Effector memory CD8-positive, alpha-beta T cell (primary cell): ENCODE measurements at regions not wholly inside any gene's neighbourhood (a gene's known extent, or its start where the extent isn't known, plus 50 kb on each side); places are given as distances from the start of the nearest gene placed in this dataset.

Experiments
- ATAC-seq: fragments of 150-1000 bp; cut with Tn5 transposase; replicated peaks from 2 replicates; pipeline ENCODE4 v1.10.0; 2021; ENCODE audit warnings: mild to moderate bottlenecking, moderate library complexity
- DNase-seq, 3 experiments: peaks; one replicate each; pipeline ENCODE4 v3.0.0; 2021
- H3K27ac Mint-ChIP-seq, 2 donors: one replicate each; pipeline ENCODE4 v1.8.0; 2022; ENCODE audit warnings: mild to moderate bottlenecking in 2 of 2, mixed read lengths in 2 of 2, moderate library complexity in 2 of 2
- H3K27me3 Mint-ChIP-seq, 2 donors: one replicate each; pipeline ENCODE4 v1.8.0; 2022; ENCODE audit warnings: mixed read lengths in 2 of 2
- H3K36me3 Mint-ChIP-seq: one replicate; pipeline ENCODE4 v1.8.0; 2022; ENCODE audit warnings: mild to moderate bottlenecking, moderate library complexity, mixed read lengths; ENCODE audit not compliant: insufficient read depth
- H3K4me1 Mint-ChIP-seq, 2 donors: one replicate each; pipeline ENCODE4 v1.8.0; 2022; ENCODE audit warnings: low read depth in 2 of 2, mixed read lengths in 2 of 2
- H3K4me3 Mint-ChIP-seq, 2 donors: one replicate each; pipeline ENCODE4 v1.8.0; 2022; ENCODE audit warnings: mild to moderate bottlenecking in 2 of 2, mixed read lengths in 2 of 2, moderate library complexity in 2 of 2
- H3K9me3 Mint-ChIP-seq, 2 donors: one replicate each; pipeline ENCODE4 v1.8.0; 2022; ENCODE audit warnings: mixed read lengths in 2 of 2

DNA sequence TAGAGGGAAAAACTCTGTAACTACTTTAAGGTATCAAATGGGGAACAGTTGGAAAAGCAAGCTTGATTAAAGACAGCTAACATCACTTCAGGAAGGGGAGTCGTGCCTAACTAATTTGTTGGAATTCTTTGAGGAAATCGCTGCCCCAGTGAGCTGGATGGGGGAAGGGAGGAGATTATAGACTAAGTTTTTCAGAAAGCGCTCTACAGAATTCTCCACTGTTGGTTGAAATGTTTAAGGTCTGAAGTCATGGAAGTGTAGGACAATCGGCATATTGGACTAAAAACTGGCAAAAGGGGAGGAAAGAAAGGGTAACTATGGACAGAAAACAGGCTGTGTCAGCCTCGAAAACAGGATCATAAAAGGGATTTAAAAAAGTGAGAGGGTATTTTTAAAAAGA is 229.9 kb upstream of the HMGA2 start:
- Mint-ChIP-seq H3K9me3 (no peaks in the 10 kb centered on the region), H3K36me3 (no peaks in the 10 kb centered on the region), H3K27me3 (peaks cover 0 to 17% of the 10 kb centered on the region in 2 donors), H3K4me3 (no peak overlapping the region), H3K4me1 (no peaks in the 10 kb centered on the region), H3K27ac (no peak overlapping the region)
- DNase-seq (no peak), ATAC-seq (no peak)

DNA sequence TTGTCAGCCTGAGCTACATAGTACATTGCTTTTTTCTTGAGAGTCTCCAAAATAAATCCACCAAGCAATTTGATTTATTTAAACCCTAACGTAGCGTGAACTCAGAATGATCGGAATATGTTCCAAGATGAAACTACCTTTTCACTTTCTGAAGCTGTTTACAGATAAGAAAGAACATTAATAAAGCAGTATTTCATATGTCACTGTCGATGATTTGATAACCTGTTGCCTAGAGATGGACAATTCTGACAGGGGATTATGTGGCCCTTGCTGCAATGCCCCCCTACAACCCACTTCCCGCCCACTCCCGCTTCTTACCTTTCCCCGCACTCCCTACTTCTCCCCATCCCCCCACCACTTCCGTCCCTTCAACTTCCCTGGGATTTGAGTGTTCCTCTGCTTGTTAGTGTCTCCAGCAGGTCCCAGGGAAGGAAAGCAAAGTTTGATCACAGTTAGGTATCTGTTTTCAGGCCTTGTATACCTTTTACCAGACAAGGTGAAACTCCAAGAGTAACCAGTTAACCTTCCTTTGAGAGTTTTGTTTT is 229.2 kb upstream of the HMGA2 start:
- Mint-ChIP-seq H3K9me3 (no peaks in the 10 kb centered on the region), H3K27ac (no peak overlapping the region), H3K27me3 (peaks cover 0 to 17% of the 10 kb centered on the region in 2 donors), H3K4me1 (no peaks in the 10 kb centered on the region), H3K36me3 (no peaks in the 10 kb centered on the region), H3K4me3 (no peak overlapping the region)
- ATAC-seq (no peak), DNase-seq (no peak)

DNA sequence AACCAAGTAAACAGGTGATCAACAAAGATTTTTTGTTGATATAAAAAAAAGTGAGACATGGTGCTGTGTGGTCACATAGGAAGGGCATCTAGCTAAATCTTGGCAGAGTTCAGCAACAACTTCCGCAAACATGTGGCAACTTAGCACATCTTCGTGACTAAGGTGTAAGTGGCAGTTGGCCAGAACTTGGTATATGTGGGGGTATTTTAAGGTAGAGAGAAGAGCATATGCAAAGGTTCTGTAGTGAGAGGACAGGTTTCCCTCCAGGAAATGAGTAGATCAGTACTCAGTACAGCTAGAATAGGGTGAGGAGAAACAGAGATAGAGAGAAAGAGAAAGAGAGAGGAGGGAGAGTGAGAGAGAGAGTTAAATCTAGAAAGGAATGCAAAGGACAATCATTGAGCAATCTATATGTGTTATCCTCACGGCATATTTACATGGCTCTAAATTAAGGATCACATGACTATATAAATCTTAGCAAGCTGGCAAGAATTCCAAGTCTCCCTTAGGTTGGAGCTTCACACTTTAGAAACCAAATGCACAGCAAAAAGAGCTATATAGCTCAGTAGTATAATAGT is 227.7 kb upstream of the HMGA2 start:
- Mint-ChIP-seq H3K9me3 (no peaks in the 10 kb centered on the region), H3K4me3 (no peak overlapping the region), H3K27ac (no peak overlapping the region), H3K4me1 (no peaks in the 10 kb centered on the region), H3K27me3 (peaks cover 0 to 17% of the 10 kb centered on the region in 2 donors), H3K36me3 (no peaks in the 10 kb centered on the region)
- DNase-seq = no peak
- no peak for ATAC-seq

DNA sequence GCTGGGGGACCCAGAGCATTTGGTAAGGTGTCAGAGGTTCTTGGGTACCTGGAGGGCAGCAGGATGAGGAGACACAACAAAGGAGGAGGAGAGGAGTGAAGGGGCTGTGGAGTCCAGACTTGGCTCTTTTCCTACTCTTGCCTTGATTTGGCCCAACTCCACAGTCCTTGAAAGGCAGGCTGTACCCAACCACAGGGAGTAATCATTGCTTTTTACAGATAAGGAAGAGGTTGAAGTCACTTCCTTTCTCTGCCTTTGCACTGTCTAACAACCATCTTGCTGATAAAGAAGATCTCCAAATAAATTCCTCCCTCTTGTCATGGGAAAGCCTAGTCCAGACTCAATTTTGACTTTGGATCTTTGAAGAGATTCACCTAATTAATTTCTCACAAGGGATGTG is 226.8 kb upstream of the HMGA2 start:
- Mint-ChIP-seq H3K36me3 (no peaks in the 10 kb centered on the region), H3K4me1 (no peaks in the 10 kb centered on the region), H3K4me3 (no peak overlapping the region), H3K27ac (no peak overlapping the region), H3K27me3 (peaks cover 0 to 17% of the 10 kb centered on the region in 2 donors), H3K9me3 (no peaks in the 10 kb centered on the region)
- DNase-seq = no peak
- no peak for ATAC-seq

DNA sequence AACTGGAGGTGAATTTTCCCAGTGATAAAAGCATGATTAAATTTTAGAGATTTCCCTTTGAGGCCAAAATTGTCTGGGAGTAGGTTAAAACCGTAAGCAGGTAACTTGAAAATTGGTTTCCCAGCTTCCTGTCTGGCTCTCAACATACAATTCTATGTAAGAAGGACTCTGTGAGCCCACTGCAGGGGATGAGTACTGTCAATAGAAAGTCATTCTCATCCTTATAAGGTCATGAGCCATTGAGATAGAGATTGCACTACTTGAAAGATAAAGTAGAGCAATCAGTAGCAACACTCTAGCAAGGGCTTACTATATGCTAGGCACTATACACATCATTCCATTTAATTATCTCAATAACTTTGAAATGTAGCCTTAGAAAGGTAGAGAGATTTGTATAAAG is 225.6 kb upstream of the HMGA2 start:
- no peaks in the 10 kb centered on the region for H3K4me1 Mint-ChIP-seq
- ATAC-seq (no peak), DNase-seq (no peak)
- H3K27ac Mint-ChIP-seq = no peak overlapping the region
- peaks cover 0 to 17% of the 10 kb centered on the region in 2 donors for H3K27me3 Mint-ChIP-seq
- H3K4me3 Mint-ChIP-seq = no peak overlapping the region
- H3K9me3 Mint-ChIP-seq = no peaks in the 10 kb centered on the region
- no peaks in the 10 kb centered on the region for H3K36me3 Mint-ChIP-seq

DNA sequence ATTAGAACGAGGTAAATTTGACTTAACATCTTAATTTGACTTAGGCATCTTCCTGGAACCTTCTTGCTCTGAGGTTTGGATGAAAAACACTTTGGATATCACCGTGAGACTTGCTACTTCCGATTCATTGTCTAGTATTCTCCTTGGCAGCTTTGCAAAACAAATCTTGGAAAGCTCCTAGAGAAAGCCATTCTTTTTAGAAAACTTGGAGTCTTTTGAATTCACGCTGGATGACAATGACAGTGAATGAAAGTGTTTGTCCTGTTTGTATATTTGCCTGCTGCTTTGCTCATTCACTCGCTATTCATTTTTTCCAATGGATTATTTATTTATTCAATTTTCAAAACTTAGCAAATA is 222.1 kb upstream of the HMGA2 start:
- H3K27me3 Mint-ChIP-seq = peaks cover 0 to 11% of the 10 kb centered on the region in 2 donors

DNA sequence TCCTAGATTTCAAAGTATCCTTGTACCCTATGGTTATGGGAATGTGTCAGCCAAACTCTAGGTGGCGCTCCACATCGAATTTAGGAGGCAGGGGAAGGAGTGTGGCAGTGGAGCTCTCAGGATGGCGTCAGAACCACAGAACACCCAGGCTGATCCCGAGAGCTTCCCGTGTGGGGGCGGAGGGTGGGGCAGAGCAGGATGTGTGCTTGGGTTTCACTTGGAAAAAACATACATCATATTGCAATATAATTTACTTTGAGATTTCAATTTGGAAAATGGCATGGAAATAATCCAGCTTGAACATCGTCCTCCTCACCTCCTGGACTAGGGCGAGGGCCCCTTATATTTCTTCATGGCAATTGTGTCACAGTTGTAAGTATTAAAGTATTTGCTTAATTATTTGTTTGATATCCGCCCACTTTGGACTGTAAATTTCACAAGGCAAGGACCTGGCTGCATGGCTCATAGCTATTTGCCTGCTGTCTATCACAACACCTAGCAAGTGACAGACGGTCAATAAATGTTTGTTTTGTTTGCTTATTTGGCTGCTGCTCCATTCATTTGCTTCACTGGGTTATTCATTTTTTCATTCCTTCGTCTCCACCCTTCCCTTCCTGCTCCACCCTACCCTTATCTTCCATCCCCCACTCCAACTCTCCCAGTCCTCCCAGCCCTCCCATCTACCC is 221.5 kb upstream of the HMGA2 start:
- Mint-ChIP-seq H3K27ac (no peak overlapping the region), H3K9me3 (no peaks in the 10 kb centered on the region), H3K4me1 (no peaks in the 10 kb centered on the region), H3K27me3 (peaks cover 0 to 11% of the 10 kb centered on the region in 2 donors), H3K4me3 (no peak overlapping the region), H3K36me3 (no peaks in the 10 kb centered on the region)
- DNase-seq = no peak
- no peak for ATAC-seq

More for the DNA sequence above, 222.1 kb upstream of the HMGA2 start:
- Mint-ChIP-seq H3K9me3 (no peaks in the 10 kb centered on the region), H3K27ac (no peak overlapping the region), H3K36me3 (no peaks in the 10 kb centered on the region), H3K4me3 (no peak overlapping the region), H3K4me1 (no peaks in the 10 kb centered on the region)
- ATAC-seq (no peak), DNase-seq (no peak)

DNA sequence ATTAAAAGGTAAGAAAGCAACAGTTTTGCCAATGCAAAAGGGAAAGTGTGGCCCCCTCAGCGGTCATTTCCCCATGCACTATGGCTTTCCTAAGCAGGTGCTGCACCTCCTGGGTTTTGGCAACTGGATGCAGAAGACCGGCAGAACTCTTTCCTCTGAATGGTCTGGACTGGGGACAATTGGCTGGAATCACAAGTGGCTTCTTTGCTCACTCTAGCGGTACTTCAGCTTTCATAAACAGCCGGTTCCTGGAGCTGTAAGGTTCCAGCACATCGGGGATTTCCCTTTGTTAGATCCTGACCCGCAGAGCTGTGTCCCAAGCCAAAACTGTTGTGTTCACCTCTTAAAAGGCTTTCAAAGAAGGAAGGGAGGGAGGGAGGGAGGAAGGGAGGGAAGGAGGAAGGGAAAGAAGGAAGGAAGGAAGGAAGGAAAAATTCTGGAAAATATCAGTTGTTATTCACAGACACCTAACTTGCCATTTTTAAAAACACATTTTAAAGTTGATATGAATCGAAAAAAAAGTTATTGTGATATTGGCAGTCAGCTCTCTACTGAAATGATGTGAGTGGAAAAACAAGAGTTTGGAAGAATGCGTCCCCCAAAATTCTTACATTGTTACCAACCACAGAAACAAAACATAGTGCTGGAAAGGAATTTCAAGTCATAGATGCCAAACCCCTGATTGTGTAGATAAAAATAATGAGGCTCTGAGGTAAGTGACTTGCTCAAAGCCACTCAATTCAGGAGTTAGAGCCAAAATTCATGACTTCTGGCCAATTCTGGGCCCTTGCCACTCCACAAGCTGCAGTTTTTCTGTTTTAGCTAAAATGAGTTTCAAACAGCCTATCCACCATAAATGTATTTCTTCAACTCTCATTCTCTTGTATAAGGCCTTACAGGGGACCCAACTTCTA is 220.6 kb upstream of the HMGA2 start:
- H3K9me3 Mint-ChIP-seq = no peaks in the 10 kb centered on the region
- no peak for ATAC-seq

DNA sequence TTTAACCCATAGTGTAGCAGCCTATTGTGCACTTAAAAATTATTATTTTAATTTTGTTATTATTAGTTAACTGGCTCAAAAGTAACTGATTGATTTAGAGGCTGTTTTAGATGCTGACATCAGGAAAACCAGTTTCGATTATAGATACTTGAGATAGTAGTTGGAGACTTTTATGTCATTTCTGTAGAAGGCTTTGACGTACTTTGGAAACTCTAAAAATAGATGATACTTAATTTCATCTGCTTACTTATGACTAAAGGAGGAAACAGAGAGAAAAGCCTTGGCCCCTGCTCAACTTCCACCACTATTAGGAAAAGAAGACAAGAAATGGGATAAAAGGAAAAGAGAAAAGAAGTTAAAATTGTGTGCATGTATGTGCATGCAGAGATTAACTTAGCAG is 219.3 kb upstream of the HMGA2 start:
- ATAC-seq = no peak
- Mint-ChIP-seq H3K27ac (no peak overlapping the region), H3K9me3 (no peaks in the 10 kb centered on the region), H3K4me3 (no peak overlapping the region), H3K27me3 (peaks cover 0 to 11% of the 10 kb centered on the region in 2 donors), H3K4me1 (no peaks in the 10 kb centered on the region), H3K36me3 (no peaks in the 10 kb centered on the region)
- DNase-seq = no peak

More for the DNA sequence above, 220.6 kb upstream of the HMGA2 start:
- H3K27me3 Mint-ChIP-seq = peaks cover 0 to 11% of the 10 kb centered on the region in 2 donors
- no peak overlapping the region for H3K27ac Mint-ChIP-seq
- DNase-seq = no peak
- H3K4me1 Mint-ChIP-seq = no peaks in the 10 kb centered on the region
- H3K36me3 Mint-ChIP-seq = no peaks in the 10 kb centered on the region
- H3K4me3 Mint-ChIP-seq = no peak overlapping the region

DNA sequence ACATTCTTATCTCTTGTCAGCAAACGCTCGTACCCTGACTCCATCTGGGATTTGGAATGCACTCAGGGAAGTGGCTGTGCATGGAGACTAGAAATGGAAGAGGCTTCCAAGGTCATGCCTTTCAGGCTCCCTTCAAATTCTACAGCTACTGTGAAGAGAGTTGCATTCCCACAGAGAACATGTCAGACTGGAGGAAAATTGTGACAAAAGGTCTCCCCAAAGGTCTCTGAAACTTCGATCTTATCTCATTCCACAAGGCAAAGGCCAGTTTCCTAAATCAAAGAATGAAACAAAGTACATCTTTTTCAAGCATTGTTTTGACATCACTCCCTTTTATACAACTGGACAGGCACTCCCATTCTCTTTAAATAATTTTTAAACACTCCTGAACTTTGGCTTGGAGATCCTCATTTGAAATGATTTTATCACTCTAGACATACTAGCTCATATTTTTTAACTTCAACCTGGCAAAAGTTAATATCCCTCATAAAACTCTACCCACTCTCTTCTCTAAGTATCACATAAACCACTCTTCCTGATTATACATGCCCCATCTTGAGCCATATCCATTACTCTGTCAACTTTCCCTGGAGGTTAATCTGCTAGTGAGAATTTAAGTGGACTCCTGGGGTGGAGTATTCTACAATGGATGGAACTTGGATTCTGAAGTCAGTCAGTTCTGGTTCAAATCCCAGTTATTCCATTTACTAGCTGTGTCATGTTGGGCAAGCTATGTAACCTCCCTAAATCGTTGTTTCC is 218.1 kb upstream of the HMGA2 start:
- DNase-seq = no peak
- Mint-ChIP-seq H3K9me3 (no peaks in the 10 kb centered on the region), H3K27me3 (peaks cover 0 to 11% of the 10 kb centered on the region in 2 donors), H3K36me3 (no peaks in the 10 kb centered on the region), H3K4me1 (no peaks in the 10 kb centered on the region), H3K4me3 (no peak overlapping the region), H3K27ac (no peak overlapping the region)
- ATAC-seq = no peak

DNA sequence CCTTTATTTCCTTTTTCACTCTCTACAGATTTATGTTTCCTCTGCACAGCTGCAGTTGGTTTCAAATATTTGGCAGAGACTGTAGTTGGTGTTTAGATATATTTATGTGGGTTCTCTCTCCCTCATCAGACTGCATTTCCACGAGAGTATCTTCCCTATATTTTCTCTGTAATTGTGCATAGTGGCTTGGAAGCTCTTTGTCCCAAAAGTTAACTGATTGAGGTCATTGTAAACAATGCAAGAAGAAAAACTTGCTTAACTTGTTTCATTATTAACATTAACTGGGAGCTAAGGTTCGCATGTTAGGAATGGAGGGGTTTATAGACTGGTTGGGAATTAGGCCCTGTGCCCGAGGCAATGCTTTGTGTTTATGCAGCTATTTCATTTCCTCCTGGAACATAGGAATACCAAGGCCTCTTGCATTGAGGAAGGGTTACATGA is 216.9 kb upstream of the HMGA2 start:
- H3K27me3 Mint-ChIP-seq = peaks cover 0 to 11% of the 10 kb centered on the region in 2 donors
- no peak for DNase-seq
- no peak overlapping the region for H3K27ac Mint-ChIP-seq
- H3K4me1 Mint-ChIP-seq = no peaks in the 10 kb centered on the region
- no peaks in the 10 kb centered on the region for H3K9me3 Mint-ChIP-seq
- H3K4me3 Mint-ChIP-seq = no peak overlapping the region
- H3K36me3 Mint-ChIP-seq = no peaks in the 10 kb centered on the region
- no peak for ATAC-seq

DNA sequence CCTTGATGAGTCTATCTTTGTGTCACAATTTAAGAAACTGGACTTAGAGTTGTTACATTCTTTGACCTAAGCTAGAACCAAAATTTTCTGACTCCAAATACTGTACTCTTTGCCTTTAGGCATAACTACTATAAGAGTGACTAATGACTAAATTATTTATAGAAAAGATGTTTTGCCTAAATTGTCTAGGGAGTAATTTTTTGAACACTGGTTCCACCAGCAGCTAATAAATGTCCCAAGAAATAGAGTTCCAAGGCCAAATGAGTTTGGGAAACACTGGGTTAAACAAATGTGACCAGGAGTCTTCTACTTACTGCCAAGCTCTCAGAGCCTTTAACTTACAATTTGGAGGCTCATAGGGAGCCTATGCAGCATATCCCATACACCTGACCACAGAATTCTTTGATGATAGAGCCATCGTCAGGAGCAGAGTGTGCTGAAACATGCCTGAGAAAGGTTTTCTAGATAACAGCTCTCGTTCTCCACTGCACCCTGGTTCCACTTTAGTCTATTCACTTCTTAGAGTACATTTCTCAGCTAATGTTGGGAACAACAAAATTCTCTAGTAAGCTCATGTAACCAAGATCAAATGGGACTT is 215.9 kb upstream of the HMGA2 start:
- H3K36me3 Mint-ChIP-seq = no peaks in the 10 kb centered on the region
- H3K9me3 Mint-ChIP-seq = no peaks in the 10 kb centered on the region
- H3K4me3 Mint-ChIP-seq = no peak overlapping the region
- ATAC-seq = no peak
- no peaks in the 10 kb centered on the region for H3K4me1 Mint-ChIP-seq
- DNase-seq = no peak
- H3K27ac Mint-ChIP-seq = no peak overlapping the region
- H3K27me3 Mint-ChIP-seq = peaks cover 0 to 11% of the 10 kb centered on the region in 2 donors

DNA sequence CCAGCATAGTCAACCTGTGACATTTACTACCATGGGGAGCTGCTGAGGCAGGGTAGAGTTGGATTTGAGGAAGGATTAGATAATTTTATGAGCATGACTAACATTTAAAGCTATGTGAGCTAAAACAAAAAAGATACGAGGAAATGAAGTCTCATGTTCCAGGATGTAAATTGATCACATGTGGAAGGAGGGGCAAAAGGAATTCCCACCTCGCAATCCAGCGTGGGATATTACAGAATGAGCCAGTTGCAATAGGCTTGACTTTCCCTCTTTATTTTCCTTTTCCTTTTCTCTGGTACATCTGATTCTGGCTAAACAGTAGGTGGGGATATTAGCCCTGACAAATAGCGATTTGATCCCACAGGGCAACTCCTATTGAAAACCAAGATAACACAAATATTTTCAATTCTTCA is 214.9 kb upstream of the HMGA2 start:
- peaks cover 0 to 11% of the 10 kb centered on the region in 2 donors for H3K27me3 Mint-ChIP-seq
- H3K4me1 Mint-ChIP-seq = no peaks in the 10 kb centered on the region
- H3K4me3 Mint-ChIP-seq = no peak overlapping the region
- DNase-seq = no peak
- no peak overlapping the region for H3K27ac Mint-ChIP-seq
- no peak for ATAC-seq
- H3K36me3 Mint-ChIP-seq = no peaks in the 10 kb centered on the region
- no peaks in the 10 kb centered on the region for H3K9me3 Mint-ChIP-seq
